ENCODE measurements at regions not wholly inside any gene's neighbourhood (a gene's known extent, or its start where the extent isn't known, plus 50 kb on each side); places are given as distances from the start of the nearest gene placed in this dataset.

DNA sequence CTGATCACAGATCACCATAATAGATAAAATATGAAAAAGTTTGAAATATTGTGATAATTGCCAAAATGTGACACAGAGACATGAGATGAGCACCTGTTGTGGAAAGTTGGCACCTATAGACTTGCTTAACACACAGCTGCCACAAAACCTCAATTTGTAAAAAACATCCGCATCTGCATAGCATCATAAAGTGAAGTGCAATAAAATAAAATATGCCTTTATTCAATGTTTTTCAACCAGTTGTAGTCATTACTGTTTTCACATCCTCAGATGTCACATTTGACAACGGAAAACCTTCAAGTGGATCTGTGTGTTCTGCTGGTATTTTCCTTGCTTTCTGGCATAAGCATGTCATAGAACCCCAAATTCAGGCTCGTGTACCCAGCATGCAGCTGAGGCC is 50.2 kb upstream of the IFNGR1 start:
- TF ChIP-seq, protein P1, sequence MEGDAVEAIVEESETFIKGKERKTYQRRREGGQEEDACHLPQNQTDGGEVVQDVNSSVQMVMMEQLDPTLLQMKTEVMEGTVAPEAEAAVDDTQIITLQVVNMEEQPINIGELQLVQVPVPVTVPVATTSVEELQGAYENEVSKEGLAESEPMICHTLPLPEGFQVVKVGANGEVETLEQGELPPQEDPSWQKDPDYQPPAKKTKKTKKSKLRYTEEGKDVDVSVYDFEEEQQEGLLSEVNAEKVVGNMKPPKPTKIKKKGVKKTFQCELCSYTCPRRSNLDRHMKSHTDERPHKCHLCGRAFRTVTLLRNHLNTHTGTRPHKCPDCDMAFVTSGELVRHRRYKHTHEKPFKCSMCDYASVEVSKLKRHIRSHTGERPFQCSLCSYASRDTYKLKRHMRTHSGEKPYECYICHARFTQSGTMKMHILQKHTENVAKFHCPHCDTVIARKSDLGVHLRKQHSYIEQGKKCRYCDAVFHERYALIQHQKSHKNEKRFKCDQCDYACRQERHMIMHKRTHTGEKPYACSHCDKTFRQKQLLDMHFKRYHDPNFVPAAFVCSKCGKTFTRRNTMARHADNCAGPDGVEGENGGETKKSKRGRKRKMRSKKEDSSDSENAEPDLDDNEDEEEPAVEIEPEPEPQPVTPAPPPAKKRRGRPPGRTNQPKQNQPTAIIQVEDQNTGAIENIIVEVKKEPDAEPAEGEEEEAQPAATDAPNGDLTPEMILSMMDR (IDR thresholded peaks at IDR 0.05): no peak
- TF ChIP-seq POLR2A (IDR thresholded peaks at IDR 0.05): no peak

Measured in body of pancreas (tissue), 4 donors.